Dermis microvascular lymphatic vessel endothelial cell (primary cell): ENCODE measurements at regions not wholly inside any gene's neighbourhood (a gene's known extent, or its start where the extent isn't known, plus 50 kb on each side); places are given as distances from the start of the nearest gene placed in this dataset.

Source experiments
- DNase-seq, 2 donors: peaks; one replicate each; pipeline versions ENCODE4 v3.0.0 to v3.0.0-alpha.2; 2010; ENCODE audit warnings: low read depth in 2 of 2

DNA sequence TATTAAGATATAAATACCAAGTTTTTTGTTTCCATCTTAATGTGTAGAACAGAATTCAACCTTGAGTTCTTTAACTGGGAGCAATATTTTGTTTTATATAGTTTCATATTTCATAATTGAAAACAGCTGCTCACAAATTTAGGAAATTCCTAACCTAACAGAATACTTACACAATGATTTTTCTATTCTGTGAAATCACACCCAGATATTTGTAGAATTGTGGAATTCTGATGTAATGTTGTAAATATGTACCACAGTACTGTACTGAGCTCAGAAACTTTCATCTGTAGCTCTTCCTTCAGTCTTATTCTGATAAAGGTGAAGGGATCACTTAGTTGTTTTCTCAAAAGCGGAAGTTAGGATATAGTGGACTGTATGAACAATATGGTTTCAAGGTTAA lies 143.4 kb upstream of the GLI3 start:
- no peak for DNase-seq

- DNase-seq, result no peak
Observed at GRCh38 chr7:42378149-42378548, 141.1 kb upstream of the GLI3 start.

DNA sequence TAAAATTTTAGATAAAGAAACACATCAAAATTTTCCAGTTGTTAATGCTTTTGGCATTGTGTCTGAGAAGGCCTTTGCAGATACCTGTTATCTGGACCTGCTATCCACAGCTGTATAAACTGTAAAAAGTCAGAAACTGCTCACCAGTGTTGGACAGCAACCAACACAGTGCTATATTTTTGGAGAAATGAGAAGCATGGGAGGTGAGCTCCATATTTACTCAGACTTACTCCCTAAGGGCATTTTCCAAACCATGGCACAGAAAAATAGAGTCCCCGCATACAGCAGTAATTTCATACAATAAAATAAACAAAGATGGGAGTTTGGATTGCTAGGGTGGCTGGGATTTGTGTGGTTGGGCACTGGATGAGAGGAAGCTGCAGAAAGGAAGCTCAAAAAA lies 136.3 kb upstream of the GLI3 start:
- no peak for DNase-seq

GRCh38 chr7:42372479-42372878 lies 135.5 kb upstream of the GLI3 start:
- no peak for DNase-seq

- no peak for DNase-seq
Observed at GRCh38 chr7:42359946-42360345, 122.9 kb upstream of the GLI3 start.

DNA sequence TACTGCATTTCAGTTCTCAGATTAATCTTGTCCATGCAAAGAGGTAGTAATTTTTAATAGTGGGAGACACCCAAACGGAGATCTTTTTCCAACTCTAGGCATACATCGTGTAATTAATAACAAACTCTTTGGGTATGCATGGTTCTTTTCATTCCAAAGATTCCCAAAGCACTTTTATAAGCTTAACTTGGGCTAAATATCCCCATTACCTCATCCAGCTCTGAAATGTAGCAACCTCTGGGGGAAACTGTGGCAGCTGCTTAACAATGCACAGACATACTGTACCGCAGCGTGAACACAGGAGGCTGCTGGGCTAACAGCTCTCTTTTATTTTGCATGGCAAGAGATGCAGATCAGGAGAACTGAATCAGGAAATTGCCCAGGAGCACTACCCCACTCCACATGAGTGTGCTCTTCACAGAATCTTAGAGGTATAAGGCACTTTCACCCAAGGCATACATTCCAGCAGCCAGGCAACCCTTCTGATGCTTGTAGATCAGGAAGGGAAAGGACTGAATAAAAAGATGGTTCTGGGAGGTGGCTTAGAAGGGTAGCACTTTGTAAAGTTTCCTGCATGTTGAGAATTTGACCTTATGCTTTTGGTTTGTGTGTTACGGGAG lies 114.4 kb upstream of the GLI3 start:
- DNase-seq, result no peak

DNA sequence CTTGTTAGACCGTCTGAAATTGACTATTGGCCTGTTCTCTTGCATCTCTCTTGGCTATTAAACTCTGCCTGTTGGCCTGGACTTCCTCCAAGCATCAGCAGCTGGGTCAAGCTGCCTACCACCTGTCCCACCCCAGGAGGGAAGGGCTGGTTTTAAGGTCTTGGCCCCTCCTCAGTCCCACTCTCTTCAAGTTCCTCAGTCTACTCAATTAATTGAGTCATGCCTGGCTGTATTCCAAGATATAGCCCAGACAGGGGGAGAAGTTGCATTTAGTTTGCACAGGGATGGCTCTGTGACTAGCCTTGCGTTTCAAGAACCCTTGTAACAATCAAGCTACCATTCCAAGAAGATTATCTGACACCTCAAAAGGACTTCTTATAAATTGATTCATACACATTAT lies 113.8 kb upstream of the GLI3 start:
- DNase-seq, result no peak

- no peak for DNase-seq
Observed at GRCh38 chr7:42348631-42349030, 111.6 kb upstream of the GLI3 start.

DNA sequence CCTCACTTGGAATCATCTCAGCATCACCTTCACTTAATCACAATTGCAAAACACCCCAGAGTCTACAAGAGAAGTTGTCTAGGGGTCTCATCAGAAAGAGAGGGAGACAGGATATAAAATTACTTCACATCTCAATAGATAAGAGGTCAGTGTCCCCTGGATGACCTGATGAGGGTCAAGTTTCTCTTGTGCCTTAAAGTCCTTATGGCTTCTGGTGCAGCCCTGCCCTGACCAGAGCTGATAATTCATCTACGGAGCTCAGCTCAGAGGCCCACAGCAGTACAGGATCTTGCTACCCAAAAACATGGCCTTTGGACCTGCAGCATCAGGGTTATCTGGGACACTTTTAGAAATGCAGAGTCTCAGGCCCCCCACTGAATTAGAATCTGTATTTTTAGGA lies 111.1 kb upstream of the GLI3 start:
- DNase-seq, result no peak

- no peak for DNase-seq
Observed at GRCh38 chr7:42347616-42348015, 110.6 kb upstream of the GLI3 start.

DNA sequence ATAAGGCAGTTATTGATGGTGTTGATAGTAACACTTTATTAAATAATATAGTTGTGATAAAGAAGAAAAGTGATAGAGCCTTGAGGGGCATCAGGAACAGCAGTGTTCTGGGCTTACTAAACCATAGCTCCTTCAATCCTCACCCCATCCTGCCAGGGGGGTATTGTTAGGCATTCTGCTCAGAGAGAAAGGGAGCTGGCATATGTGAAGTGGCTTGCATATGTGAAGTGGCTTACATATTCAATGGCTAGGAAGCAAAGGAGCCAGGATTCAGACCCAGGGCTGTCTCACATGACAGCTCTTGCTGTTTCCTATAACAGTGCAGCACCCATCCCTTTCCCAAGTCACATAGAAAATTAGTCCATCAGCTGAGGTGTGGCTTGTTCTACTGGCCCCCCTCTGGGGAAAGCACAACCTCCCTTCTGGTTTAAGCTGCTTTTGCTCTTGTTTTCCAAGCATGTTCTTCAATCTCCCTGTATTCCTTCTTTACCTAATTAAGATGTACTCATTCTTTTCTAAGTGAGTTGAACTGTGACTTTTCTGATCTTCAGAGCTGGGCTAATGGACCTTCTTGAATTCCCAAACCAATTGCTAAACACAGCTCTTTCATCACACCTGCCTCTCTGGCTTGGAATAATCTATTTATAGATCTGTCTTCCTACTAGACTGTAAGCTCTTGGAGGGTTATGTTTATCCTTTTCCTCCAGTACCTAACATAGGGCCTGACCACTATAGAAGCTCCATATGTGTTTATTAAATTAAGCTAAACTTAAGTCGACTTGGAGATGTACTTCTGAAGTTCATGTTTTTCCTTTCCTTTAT lies 108.7 kb upstream of the GLI3 start:
- DNase-seq, result no peak

DNA sequence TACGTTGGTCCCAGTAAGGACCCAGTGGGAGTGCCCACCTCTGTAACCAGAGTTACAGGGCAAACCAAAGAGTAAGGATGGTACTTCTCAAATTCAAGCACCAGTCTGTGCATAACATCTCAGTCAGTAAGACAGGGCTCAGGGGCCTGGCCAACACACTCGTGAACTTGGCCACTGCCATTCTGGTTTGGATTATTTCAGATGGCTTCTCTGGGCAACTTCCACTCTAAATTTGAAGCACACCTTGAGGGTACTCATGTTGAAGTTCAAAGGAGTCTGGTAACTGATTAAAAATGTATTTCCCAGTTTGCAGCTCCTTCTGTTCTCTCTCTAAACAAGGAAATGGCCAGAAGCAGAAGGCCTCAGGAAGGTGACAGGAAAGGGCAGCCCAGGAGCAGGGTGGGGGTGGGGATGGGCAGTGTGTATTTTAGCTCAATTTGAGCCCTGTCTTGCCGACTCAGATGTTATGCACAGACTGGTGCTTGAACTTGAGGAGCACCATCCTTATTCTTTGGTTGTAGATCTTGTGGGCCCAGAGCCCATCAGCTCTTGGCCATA lies 107.3 kb upstream of the GLI3 start:
- DNase-seq, result no peak

GRCh38 chr7:42342381-42342780 lies 105.4 kb upstream of the GLI3 start:
- DNase-seq, result no peak

DNA sequence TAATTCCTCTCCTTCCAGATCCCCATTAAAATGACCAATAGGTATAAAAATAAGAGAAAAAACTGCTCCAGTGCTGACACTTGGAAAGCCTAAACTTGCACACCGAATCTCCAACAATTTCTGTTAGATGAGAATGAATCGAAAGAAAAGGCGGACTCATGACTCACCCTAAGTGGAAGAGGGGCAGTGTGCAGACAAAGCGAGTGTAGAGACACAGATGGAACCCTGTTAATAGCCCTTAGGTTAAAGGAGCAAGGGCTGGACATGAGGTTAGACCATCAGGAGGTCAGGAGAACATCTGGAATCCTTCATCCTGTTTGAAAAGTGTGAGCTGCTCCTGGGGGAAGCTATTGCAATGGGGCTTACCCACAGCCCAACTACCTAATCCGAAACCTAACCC lies 103.4 kb upstream of the GLI3 start:
- DNase-seq, result no peak

GRCh38 chr7:42338916-42339540 lies 102.0 kb upstream of the GLI3 start:
- no peak for DNase-seq

GRCh38 chr7:42338231-42338915 lies 101.4 kb upstream of the GLI3 start:
- no peak for DNase-seq

DNA sequence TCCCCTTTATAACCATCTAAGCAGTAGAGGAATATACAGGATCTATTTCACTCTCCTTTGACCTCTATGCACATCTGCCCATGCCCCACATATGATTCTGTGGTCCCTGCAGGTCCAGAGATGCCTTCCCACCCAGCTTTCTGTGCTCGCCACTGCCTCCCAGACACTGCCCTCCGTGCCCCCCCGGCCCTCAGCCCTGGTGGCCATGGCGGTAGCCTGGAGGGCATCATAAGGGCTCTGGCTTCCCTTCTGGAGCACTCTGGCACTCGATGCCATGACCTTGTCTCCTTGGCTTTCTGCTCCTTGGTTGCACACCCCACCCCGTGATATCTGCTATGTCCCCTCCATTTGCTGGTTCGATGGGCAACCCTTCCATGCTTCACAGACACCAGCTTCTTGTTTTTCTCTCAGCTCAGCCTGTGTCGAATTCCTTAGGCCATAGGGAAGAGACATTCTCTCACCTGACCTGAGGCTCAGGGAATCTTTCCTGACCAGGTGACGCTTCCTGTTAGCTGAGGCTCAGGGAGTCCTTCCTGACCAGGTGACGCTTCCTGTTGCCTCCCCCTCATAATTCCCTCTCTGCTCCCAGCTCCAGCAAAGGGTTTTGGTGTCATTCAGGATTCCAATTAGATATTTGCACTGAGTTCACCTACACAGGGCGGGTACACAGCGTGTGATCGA lies 100.4 kb upstream of the GLI3 start:
- DNase-seq, result no peak

- no peak for DNase-seq
Observed at GRCh38 chr7:42332605-42333222, 95.7 kb upstream of the GLI3 start.

GRCh38 chr7:42319631-42320030 lies 82.6 kb upstream of the GLI3 start:
- DNase-seq, result no peak

GRCh38 chr7:42315631-42316030 lies 78.6 kb upstream of the GLI3 start:
- no peak for DNase-seq

- no peak for DNase-seq
Observed at GRCh38 chr7:42315103-42315502, 78.1 kb upstream of the GLI3 start.
